HG02623 (cell line): ENCODE measurements at regions not wholly inside any gene's neighbourhood (a gene's known extent, or its start where the extent isn't known, plus 50 kb on each side); places are given as distances from the start of the nearest gene placed in this dataset.

ENCODE experiments used
- ATAC-seq: cut with Tn5 transposase; IDR thresholded peaks from one replicate; pipeline ENCODE4 v1.9.1; 2021; ENCODE audit warnings: moderate library complexity; ENCODE audit not compliant: unreplicated experiment

GRCh38 chr10:89095701-89096391, 105.2 kb downstream of the FAS start:
- no peak for ATAC-seq

GRCh38 chr10:89093728-89094127, 103.1 kb downstream of the FAS start:
- ATAC-seq = no peak

GRCh38 chr10:89092981-89093380, 102.4 kb downstream of the FAS start:
- ATAC-seq = no peak

- ATAC-seq = no peak
These were observed 101.8 kb downstream of the FAS start for GRCh38 chr10:89092439-89092838.

GRCh38 chr10:89091496-89091895, 100.9 kb downstream of the FAS start:
- ATAC-seq = no peak

GRCh38 chr10:89090756-89091445, 100.3 kb downstream of the FAS start:
- no peak for ATAC-seq

- ATAC-seq = no peak
These were observed 96.4 kb downstream of the FAS start for GRCh38 chr10:89086801-89087521.

GRCh38 chr10:89085153-89085552, 94.6 kb downstream of the FAS start:
- no peak for ATAC-seq

- ATAC-seq = no peak
These were observed 91.5 kb downstream of the FAS start for GRCh38 chr10:89082086-89082485.

- ATAC-seq = no peak
These were observed 90.1 kb downstream of the FAS start for GRCh38 chr10:89080660-89081059.

GRCh38 chr10:89079961-89080360, 89.4 kb downstream of the FAS start:
- ATAC-seq = no peak

- no peak for ATAC-seq
These were observed 88.4 kb downstream of the FAS start for GRCh38 chr10:89078724-89079672.

- ATAC-seq = no peak
These were observed 85.5 kb downstream of the FAS start for GRCh38 chr10:89076120-89076519.

- no peak for ATAC-seq
These were observed 85.0 kb downstream of the FAS start for GRCh38 chr10:89075631-89076030.

GRCh38 chr10:89074120-89074519, 83.5 kb downstream of the FAS start:
- ATAC-seq = no peak

GRCh38 chr10:89073719-89074118, 83.1 kb downstream of the FAS start:
- no peak for ATAC-seq

- ATAC-seq = no peak
These were observed 79.0 kb downstream of the FAS start for GRCh38 chr10:89069589-89069988.
